Fibroblast of lung (primary cell): ENCODE measurements at regions not wholly inside any gene's neighbourhood (a gene's known extent, or its start where the extent isn't known, plus 50 kb on each side); places are given as distances from the start of the nearest gene placed in this dataset.

Source experiments
- CTCF ChIP-seq, 2 donors: IDR thresholded peaks in 1 of 2; conservative IDR thresholded peaks in 1 of 2; 1 replicate in 1 of 2; 2 replicates in 1 of 2; pipeline ENCODE4 v1.5.1; 2011 to 2012; ENCODE audit warnings: low read length in 2 of 2, control low read depth in 1 of 2, inconsistent platforms in 1 of 2, low read depth in 1 of 2, mild to moderate bottlenecking in 1 of 2
- EZH2 ChIP-seq: IDR thresholded peaks from 2 replicates; pipeline ENCODE4 v1.5.1; 2012; ENCODE audit warnings: low read length, control low read depth, mild to moderate bottlenecking; ENCODE audit errors: missing control alignments

DNA sequence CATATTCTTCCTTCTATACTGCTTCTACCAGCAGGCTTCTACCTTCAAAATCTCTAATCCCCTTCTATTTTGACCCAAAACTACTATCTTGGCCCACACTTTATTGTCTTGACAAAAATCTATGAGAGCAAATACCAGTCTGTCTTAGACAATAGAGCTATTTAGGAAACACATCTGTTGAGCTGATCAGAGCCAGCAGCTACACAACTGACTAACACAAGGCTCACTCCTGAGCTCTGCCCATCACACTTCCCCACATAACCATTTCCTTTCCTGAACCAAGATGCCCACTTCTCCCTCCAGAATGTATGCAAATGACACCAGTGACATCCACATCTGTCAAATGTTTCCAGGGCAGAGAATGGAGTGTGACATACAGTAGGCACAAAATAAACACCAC lies 293.9 kb upstream of the HSFY2 start:
- TF ChIP-seq CTCF (conservative IDR thresholded peaks at IDR 0.05 in 1 of 2, IDR thresholded peaks at IDR 0.05 in 1 of 2; ENCODE audit: low read depth in 1 of 2, low read length in 2 of 2): no peak
- TF ChIP-seq EZH2: no peak
